Posterior vena cava (tissue), 2 donors: ENCODE measurements at regions not wholly inside any gene's neighbourhood (a gene's known extent, or its start where the extent isn't known, plus 50 kb on each side); places are given as distances from the start of the nearest gene placed in this dataset.

ENCODE experiments used
- DNase-seq: peaks from one replicate; pipeline ENCODE4 v3.0.0-alpha.2; 2020; ENCODE audit warnings: low spot score
- intact Hi-C, 2 donors: fragments of 100-400 bp; cut with DNase I; formaldehyde crosslinking; loops; one replicate each; pipeline versions ENCODE4 v1.14.1 to v1.14.2; 2022 to 2023
- donor health status: DM: yes; HTN: yes; CAD: no.
- donor health status: DM: yes; HTN: yes; CAD: no.

DNA sequence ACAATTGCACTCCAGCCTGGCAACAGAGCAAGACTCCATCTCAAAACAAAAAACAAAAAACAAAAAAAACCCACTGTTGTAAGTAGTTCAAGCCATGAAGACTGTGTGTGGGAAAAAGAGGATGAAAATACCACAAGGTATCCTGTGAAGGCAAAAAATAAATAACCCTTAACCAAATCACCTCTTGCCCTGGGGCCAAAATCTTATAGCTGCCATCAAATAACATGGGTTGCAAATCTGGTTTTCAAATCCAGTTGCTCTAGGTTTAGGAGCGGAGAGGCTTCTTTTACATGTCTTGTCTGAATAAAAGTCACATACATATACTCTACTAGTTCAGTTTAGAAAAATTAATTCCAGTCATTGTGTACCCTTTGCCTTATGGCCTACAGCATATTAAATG, 87.0 kb upstream of the STT3B start:
- no peak for DNase-seq
- intact Hi-C loops = no loop called here

DNA sequence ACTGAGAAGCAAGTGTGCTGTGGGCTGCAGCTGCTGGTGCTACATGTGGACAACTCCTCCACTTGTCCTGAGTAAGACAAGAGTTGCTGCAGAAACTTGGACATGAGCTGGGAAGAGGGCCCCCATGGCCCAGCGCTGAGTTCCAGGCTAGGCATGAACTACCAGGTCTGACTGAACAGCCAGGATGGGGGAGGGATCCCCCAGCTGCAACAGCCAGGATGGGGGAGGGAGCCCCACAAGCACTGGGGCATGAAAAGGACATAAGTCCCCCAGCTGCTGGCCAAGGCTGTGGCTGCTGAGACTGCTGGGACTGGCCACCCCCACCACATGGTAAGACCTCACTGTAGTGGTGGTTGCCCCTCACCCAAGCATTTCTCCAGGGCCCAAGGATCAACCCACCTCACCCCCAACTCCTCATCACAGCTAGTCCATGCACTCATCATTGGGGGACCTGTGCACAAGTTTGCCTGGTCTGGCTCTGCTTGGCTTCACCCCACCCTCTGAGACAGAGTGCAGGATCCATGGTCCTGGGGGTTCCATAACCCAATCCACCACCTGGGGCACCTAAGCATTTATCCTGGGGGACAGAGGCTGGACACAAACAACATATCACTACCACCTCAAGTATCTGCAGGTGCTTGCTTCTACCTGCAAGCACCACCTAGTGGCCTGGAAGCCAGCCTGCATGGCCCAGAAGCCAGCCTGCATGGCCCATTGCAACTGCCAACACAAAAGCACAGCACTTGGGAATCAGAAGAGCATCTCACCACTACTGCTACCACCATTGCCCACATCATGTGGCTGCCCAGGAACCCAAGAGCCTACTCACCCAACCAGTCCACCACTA, 84.5 kb upstream of the STT3B start:
- DNase-seq = no peak
- intact Hi-C loops = no loop called here

DNA sequence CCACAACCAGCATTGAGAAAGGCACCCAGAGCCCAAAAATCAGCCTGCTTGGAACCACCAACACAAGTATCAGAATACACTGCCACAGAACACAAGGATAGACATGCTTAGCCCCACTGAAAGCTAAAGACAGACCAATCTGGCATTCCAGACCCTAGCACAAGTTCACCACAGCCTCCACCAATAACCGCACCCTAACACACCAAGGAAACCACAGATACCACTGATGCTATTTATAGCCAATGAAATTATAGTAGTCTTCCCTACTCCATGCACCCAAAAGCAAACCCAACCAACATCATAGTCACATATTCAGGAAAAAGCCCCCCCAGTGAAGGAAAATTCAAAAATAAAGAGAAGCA, 83.9 kb upstream of the STT3B start:
- DNase-seq = no peak
- intact Hi-C loops = no loop called here

DNA sequence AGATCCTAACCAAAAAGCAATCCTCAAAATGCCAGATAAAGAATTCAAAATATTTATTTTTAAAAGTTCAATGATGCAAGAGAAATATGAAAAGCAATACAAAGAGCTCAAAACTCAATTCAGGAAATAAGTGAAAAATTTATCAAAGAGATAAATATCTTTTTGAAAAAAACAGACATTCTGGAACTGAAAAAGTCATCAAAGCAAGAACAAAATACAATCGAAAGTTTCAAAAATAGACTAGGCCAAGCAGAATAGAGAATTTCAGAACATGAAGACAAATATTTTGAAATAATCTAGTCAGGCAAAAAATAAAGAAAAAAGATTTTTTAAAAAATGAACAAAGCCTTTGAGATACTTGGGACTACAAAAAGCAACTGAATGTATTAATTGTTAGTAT, 83.4 kb upstream of the STT3B start:
- no peak for DNase-seq

DNA sequence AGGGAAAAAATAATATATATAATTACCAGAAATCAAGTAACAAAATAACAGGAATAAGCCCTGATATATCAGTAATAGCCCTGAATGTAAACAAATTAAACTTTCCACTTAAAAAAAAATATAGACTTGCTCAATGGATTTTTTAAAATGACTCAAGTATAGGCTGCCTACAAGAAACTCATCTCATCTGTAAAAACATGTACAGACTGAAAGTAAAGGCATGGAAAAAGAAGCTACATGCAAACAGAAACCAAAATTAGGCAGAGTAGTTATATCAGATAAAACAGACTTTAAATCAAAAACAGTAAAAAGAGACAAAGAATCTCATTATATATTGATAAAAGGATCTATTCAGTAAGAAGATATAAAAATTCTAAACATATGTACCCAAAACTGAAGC, 82.4 kb upstream of the STT3B start:
- intact Hi-C loops = no loop called here
- no peak for DNase-seq

More for the DNA sequence above, 83.4 kb upstream of the STT3B start:
- intact Hi-C loops = no loop called here

DNA sequence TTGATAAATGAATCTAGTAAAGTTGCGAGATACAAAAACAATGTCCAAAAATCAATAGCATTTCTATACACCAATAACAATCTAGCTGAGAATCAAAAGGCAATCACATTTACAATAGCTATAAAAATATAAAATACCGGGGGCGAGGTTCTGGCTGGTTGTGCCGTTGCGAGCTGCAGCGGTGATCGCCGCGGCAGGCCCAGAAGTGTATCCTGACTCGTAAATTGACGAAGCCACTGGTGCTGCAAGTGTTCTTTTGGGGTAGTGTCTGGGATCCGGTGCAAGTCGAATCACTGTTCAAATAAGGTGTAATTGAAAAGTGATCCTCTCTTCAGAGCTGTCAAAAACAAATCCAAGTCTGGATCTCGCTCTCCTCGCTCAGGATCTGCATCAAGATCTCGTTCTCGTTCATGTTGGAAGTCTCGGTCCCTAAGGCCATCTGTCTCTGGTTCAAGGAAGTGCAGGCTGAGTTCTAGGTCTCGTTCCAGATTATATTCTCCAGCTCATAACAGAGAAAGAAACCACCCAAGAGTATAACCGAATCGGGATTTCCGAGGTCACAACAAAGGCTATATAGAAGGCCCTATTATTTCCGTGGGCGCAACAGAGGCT, 80.1 kb upstream of the STT3B start:
- DNase-seq = no peak
- intact Hi-C loops = no loop called here

DNA sequence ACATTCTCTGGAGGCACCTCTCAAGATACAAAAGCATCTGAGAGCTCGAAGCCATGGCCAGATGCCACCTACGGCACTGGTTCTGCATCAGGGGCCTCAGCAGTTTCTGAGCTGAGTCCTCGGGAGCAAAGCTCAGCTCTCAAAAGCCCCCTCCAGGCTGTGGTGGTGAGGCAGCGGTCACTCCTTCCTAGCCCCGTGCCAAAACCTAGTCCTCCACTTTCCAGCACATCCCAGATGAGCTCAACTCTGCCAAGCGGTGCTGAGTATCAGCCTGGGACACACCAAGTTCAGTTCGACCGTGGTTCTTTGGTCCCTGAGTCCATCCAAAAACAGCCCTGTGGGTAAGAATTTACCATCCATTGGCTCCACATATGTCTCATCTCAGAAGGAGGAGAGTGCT, 79.3 kb upstream of the STT3B start:
- no peak for DNase-seq
- intact Hi-C loops = no loop called here

DNA sequence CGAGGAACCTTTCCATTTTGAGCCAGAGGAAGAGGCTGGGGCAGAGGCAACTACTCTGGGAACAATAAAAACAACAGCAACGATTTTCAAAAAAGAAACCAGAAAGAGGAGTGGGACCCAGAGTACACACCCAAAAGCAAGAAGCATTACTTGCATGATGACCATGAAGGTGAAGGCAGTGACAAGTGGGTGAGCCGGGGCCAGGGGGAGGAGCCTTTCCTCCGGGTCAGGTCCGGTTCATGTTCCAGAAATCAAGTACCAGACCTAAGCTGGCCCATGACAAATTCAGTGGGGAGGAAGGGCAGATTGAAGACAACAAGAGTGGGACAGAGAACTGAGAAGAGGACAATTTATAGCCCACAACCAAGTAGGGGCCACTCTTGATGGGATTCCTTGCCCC, 77.2 kb upstream of the STT3B start:
- no peak for DNase-seq
- intact Hi-C loops = no loop called here

DNA sequence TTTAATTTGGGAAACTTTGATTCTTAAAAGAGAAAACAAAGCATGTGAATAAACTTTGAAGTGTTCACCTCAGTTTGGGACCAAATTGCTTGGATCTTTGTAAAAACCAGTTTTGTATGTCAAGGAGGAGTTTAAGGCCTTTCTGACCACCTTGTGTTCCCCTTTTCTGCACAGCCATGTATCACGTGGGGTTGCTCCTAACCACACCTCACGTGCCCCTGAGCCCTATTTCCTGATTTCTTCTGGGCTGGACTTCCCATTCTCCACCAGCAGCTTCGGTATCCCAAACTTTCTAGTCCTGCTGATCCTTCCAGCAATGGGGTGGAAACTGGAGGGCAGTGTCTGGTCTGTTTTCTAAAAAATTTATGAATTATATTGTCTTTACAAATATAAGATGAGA, 76.4 kb upstream of the STT3B start:
- intact Hi-C loops = no loop called here
- DNase-seq = no peak

DNA sequence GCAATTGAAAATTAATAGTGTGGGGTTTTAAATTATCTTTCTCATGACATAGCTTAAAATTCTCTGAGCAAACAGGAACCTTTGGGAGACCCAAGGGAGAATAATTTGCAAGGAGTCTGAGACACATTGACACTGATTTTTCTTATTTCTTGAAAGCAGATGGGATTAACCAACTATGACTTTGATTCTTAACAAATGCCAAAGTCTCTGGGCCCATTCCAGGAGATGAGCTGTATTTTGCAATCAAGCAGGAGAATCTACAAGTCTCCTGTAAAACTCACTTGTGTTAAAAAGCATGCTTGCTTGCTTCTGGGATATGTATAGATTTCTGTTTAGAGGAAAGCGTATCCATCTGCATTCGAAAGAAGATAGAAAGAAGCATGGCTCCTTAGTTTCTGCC, 71.3 kb upstream of the STT3B start:
- no peak for DNase-seq
- intact Hi-C loops = no loop called here

DNA sequence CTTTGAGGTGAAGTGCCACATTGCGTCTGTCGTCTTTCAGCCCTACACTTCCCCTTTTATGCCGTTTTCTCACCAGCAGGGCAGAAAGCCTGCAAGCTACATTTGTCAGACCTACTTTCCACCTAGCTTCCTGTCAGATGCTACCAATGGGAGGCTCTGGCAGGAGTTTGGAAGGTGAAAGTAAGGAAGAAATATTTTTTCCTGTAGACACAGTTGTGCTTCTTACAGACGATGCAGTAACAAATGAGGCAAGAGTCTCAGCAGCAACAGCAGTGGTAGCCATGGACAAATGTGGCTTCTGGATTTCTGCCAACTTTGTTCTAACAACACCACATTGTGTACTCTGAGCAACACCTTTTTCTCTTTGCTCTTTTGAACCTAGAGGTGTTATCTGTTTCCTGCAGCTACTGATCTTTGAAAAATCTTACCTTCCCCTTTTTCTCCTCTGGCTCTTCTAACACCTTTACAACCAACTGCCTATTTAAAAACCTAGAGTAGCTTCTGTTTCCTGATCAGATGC, 70.6 kb upstream of the STT3B start:
- intact Hi-C loops = no loop called here
- DNase-seq = no peak

DNA sequence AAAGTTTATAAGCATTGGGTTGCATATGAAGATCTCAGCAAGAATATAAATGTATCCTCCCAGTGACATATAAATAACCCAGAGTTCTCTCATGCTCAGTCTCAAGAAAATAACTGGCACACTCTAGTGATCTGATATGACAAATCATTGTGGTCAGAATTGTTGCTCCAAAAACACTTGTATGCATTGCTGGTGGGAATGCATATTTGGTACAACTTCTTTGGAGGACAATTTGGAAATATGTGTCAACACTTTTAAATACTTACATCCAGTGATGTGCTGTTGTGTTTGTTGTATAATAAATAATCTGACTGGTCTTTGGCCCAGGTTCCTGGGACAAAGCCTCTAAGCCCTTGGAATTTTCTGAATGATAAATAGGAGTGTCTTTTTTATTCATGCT, 66.7 kb upstream of the STT3B start:
- intact Hi-C loops = no loop called here
- no peak for DNase-seq

DNA sequence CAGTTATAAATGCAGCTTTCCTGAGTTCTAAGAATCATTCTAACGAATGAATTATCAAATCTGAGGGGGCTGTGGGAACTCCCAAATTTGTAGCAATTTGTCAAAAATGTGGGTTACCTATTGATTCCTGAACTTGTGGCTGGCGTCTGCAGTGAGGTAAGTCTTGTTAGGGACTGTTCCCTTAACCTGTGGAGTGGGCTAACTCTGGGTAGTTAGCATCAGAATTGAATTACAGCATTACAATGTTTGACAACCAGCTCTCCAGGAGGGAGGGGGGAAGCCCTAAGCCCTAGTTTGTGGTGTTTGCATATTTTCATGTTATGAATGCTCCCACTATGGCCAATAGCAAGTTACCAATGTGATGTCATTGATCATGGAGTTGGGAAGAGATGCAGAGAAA, 65.9 kb upstream of the STT3B start:
- no peak for DNase-seq
- intact Hi-C loops = no loop called here

DNA sequence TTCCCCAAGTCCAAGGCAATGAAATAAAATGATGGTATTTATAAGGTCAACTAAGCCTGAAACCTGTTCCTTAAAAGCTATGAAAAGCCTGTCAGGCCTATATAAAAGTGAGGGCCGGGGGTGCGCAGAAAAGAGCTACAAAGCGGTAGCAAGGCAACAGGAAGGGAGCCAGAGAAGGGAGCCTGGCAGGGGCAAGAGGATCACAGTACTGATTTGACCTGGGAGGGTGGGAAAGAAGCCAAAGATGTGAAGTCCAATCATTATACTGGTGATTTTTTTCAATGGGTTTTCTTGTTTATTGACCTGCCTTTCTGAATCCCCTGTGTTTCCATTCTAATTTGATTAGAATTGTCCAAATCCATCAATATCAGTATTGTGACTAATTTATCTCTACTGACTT, 64.3 kb upstream of the STT3B start:
- intact Hi-C loops = no loop called here
- DNase-seq = no peak

DNA sequence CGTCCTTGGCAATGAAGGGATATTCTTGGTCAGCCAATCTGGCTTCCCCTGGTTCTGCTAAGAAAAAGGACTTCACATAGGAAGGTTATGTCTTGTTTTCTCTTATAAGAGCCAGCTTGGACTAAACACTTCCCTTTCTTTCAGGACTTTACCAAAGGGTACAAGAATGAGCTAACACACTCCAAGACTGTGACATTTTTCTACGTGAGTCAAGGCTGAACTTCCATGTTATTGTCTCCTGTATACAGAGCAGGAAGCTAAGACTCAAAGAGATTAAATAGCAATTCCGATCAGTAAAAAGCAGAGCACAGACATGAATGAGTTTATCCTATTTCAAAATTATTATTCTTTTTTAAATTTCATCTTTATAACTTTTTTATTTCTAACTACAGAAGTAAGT, 63.3 kb upstream of the STT3B start:
- no peak for DNase-seq
- intact Hi-C loops = no loop called here

DNA sequence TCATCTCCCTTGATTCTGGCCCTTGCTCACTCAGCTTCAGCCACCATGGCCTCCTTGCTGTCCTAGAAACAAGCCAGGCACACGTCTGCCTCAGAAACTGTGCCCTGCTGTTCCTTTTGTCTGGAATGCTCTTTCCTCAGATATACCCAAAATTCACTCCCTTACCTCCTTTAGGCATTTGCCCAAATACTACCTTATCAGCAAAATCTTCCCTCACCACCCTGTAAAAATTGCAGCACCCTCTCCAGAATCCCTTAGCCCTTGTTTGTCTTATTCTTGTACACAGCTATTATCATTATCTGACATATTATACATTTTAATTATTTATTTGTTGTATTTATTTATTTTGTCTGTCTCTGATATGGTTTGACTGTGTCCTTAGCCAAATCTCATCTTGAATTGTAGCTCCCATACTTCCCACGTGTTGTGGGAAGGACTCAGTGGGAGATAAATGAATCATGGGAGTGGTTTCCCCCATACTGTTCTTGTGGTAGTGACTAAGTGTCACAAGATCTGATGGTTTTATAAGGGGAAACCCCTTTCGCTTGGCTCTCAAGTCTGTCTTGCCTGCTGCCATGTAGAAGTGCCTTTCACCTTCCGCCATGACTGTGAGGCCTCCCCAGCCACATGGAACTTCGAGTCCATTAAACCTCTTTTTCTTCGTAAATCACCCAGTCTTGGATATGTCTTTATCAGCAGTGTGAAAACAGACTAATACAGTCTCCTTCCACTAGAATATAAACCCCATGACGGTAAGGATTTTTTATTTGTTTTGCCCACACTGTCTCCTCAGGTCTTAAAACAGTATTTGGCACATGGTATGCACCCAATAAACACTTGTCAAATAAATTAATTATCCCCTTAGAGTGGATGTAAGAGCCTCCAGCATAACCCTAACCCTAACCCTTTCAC, 60.0 kb upstream of the STT3B start:
- intact Hi-C loops = no loop called here
- DNase-seq = no peak

DNA sequence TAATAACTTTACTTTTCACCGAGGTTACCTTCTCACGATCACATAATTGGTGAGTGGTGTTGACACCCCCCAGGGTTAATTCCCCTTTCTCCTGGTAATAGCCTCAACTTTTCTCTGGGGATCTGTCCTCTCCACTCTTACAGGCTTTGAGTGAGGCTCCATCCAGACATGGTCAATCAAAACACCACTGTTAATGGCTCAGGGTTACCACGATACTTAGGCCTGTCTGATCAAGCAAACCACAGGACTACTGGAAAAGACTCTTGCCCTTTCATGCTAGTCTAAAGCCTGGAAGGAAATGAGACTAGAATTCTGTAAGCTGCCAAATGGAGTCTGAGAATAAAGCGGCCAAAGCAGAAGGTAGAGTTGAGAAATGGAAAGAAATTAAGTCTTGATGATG, 56.5 kb upstream of the STT3B start:
- DNase-seq = no peak

DNA sequence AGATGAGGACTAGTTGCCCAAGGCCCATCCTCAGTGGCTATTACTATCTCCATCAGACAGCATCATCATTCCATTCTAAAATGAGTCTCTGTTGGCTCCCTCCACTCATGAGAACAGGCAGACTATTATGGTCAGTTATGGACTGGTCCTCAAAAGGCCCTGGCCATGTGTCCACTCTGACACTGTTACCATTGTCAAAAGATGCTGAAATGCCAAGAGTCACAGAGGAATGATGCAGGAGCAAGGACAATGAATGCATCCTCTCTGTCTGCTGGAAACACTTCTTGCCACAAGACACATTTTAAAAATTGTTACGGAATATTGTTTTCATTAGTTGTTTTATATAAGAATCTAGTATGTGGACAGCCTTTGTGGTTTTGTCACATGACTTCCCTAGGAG, 53.3 kb upstream of the STT3B start:
- intact Hi-C loops = no loop called here
- DNase-seq = no peak

More for the DNA sequence above, 56.5 kb upstream of the STT3B start:
- intact Hi-C loops = no loop called here

DNA sequence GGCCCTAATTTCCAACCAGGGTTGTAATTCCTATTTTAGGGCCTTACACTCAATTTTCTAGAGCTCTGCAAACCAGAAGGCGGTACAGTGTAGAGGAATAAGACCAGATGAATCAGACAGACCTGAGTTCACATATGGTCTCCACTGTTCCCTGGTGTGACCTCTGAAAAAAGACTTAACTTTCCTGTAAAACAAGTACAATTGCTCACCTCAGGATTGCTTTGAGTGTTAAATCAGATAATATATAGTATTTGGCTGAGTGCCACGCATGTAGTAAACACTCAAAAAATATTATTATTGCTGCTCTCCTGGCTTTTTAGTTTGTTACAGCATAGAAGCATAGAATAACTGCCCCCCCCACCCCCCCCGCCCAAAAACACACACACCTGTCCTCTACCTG, 51.0 kb upstream of the STT3B start:
- intact Hi-C loops = no loop called here
- no peak for DNase-seq

DNA sequence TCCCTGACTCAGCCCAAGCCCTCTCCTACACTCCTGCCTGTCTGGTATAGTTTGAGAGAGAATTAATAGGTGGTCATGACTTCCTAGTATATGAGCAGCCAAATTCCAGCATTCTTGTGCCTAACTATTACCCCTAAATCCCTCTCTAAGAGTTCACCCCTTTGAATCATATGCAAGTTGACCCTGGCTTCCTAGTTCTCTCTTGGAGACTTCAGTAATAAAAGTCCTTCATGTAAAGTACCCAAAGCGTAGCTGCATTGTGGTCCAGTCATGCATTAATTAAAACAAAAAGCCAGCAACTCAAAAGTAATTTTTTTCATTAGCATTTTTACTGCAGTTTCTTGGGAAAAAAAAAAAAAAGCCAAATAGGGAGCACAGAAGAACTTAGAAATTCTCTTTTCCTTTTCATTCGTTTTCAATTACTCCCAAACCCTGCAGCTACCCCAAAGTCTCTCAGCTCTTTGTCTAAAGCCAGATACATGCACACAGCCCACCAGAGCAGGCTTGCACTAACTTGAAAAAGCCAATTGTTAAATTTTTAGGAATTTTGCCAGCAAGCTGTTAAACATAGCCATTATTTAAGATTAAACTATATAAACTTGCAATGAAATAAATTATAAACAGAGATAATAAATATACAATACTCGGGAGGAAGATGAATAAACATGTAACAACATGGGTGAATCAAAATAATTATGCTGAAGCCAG, 50.1 kb upstream of the STT3B start:
- no peak for DNase-seq
- intact Hi-C loops = no loop called here
